H1 (cell line): ENCODE measurements at regions not wholly inside any gene's neighbourhood (a gene's known extent, or its start where the extent isn't known, plus 50 kb on each side); places are given as distances from the start of the nearest gene placed in this dataset.

Experiments used
- EZH2 ChIP-seq: fragments of 200-600 bp; sonication (generic); IDR thresholded peaks from 2 replicates; pipeline ENCODE4 v1.7.1; 2012; ENCODE audit warnings: low read depth, mild to moderate bottlenecking, moderate library complexity, low read length, inconsistent platforms; ENCODE audit not compliant: severe bottlenecking
- GTF2F1 ChIP-seq: IDR thresholded peaks from 2 replicates; pipeline ENCODE4 v1.6.1; 2012; ENCODE audit warnings: low read depth, low read length, improper control_type of control experiment, borderline replicate concordance
- POLR2A ChIP-seq, 2 experiments: IDR thresholded peaks; 1 replicate in 1 of 2; 2 replicates in 1 of 2; pipeline ENCODE4 v1.6.1; 2011; ENCODE audit warnings: low read depth in 2 of 2, low read length in 2 of 2, mild to moderate bottlenecking in 2 of 2; ENCODE audit errors: control extremely low read depth in 1 of 2
- SP2 ChIP-seq: IDR thresholded peaks from 2 replicates; pipeline ENCODE4 v1.6.1; 2012; ENCODE audit warnings: mild to moderate bottlenecking, low read length, inconsistent platforms
- TBP ChIP-seq: IDR thresholded peaks from 2 replicates; pipeline ENCODE4 v1.6.1; 2011; ENCODE audit warnings: low read depth, low read length, improper control_type of control experiment

- TF ChIP-seq POLR2A (IDR thresholded peaks at IDR 0.05; ENCODE audit: control extremely low read depth in 1 of 2, low read depth in 2 of 2, low read length in 2 of 2) (no peak), EZH2 (no peak), GTF2F1 (no peak), TBP (no peak), SP2 (no peak)
Measured at GRCh38 chr13:34756572-34756971, 185.5 kb upstream of the NBEA start.
